Upper lobe of left lung (tissue), 4 donors: ENCODE measurements at regions not wholly inside any gene's neighbourhood (a gene's known extent, or its start where the extent isn't known, plus 50 kb on each side); places are given as distances from the start of the nearest gene placed in this dataset.

Experiments
- POLR2A ChIP-seq, 4 donors: fragments of 450-650 bp; IDR thresholded peaks; one replicate each; pipeline ENCODE4 v1.5.1; 2016 to 2017; ENCODE audit warnings: antibody characterized with exemption in 4 of 4, mild to moderate bottlenecking in 2 of 4
- TF ChIP-seq, protein P1 (sequence below), 6 experiments: fragments of 450-650 bp in 4 of 6; fragments of 200-600 bp in 2 of 6; sonication (generic) in 2 of 6; IDR thresholded peaks; one replicate each; pipeline ENCODE4 v1.5.1; 2016 to 2019; ENCODE audit warnings: antibody characterized with exemption in 6 of 6

DNA sequence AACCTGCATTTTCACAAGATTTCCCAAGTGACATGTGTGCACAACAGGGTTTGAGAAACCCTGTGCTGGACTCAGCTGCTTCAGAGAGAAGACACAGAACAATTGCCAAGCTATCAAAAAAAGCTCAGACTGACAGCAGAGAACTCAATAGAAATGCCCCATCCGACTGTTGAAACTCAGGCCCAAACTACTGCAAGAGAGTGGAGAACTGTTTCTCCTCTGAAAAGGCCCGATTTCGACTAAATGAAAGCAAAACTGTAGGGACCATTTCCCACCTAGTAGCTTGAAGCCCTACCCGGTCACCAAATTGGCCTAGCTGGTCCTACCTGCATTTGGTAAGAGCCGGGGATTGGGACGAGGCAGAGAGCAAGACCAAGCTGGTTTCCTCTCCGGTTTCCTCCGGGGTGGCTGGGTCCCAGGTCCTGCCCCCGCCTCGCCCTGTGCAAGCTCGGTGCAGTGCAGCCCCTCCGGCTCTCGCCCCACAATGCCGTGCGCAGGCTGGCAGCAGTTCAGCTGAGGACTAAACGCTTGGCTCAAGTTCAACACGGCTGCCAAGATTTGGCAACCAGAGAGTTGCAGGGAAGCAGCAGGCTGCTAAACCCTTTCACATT, 1180.6 kb downstream of the VRK1 start:
- TF ChIP-seq, protein P1, sequence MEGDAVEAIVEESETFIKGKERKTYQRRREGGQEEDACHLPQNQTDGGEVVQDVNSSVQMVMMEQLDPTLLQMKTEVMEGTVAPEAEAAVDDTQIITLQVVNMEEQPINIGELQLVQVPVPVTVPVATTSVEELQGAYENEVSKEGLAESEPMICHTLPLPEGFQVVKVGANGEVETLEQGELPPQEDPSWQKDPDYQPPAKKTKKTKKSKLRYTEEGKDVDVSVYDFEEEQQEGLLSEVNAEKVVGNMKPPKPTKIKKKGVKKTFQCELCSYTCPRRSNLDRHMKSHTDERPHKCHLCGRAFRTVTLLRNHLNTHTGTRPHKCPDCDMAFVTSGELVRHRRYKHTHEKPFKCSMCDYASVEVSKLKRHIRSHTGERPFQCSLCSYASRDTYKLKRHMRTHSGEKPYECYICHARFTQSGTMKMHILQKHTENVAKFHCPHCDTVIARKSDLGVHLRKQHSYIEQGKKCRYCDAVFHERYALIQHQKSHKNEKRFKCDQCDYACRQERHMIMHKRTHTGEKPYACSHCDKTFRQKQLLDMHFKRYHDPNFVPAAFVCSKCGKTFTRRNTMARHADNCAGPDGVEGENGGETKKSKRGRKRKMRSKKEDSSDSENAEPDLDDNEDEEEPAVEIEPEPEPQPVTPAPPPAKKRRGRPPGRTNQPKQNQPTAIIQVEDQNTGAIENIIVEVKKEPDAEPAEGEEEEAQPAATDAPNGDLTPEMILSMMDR (IDR thresholded peaks at IDR 0.05) = no peak
- peak in 2 of 4 donors; percentile 14 to 52 for TF ChIP-seq POLR2A (IDR thresholded peaks at IDR 0.05)
